GM21717 (cell line): ENCODE measurements at regions not wholly inside any gene's neighbourhood (a gene's known extent, or its start where the extent isn't known, plus 50 kb on each side); places are given as distances from the start of the nearest gene placed in this dataset.
"Not testable (repeated sequence)": the region's sequence is repeated elsewhere in the genome, so short reads cannot be mapped to it uniquely, and the experiment has no call there.

ENCODE experiments used
- ATAC-seq: cut with Tn5 transposase; IDR thresholded peaks from one replicate; pipeline ENCODE4 v1.9.1; 2021; ENCODE audit warnings: mild to moderate bottlenecking, moderate library complexity; ENCODE audit not compliant: unreplicated experiment

DNA sequence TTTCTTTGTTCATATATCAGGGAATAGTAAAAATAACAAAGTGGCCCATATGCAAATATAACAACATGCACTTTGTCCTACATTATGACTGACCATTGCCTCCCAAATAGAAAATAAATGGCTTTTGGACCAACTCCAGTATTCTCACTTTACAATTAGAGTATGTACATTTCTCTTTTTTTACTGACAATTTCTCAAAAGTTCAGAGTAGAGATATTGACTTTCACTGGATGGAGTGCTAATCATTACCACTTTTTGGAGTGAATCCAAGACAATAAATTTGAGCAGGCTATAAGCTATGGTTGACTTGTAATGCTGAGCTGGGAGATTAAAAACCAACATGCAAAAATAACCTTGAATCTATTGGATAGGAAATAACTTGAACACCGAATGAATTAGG is 987.4 kb downstream of the SUCLG1 start:
- ATAC-seq = no peak

DNA sequence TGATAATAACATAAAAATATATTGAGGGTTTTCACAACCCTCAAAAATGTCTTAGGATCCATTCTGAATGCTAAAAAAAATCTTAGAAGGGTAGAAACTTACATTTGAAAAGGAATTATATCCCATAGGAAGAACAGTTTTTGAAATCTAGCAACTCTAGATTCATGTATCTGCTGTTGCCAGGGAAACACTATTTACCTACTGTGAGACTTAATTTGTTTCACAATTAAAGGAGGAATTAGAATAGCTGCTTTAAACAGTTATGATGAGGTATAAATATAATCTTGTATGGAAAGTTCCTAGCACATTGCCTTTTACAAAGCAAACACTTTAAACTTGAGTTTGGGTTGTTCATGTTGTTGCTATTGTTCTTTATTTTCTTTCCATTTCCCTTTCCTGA is 988.2 kb downstream of the SUCLG1 start:
- ATAC-seq = no peak

DNA sequence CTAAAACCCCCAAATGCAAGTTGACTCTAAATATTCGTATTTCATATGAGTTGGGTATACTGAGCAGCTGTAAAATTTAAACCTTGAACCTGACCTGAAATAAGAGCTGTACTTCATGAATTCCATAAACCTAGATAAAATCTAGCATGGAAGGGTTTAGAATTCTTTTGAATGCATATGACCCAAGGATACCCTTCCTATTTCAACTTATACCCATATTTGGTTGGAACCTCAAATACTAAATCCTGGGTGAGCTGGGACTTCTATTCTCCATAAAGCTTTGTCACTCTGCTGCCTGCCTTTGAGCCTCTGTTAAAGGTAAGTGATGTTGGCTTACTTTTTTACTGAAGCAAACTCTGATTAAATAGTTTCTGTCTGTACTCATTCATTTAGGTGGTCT is 994.6 kb downstream of the SUCLG1 start:
- ATAC-seq = no peak

DNA sequence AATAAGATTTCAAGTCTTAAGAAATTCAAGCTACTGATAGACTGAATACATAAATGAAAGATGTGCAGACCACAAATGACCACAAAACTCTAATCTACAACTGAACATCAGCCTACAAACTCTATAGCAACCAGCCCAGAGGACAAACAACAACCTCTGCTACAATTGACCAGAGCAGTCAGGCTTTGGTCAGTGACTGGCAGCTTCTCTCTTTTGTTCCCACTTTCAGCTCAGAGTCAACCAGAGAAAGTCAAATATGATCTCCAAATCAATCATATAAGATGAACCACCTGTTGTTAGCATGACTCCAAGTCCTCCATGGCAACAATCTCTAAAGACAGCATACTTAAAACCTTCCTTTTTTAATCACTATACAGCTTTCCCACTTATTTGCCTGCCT is 996.2 kb downstream of the SUCLG1 start:
- no peak for ATAC-seq

DNA sequence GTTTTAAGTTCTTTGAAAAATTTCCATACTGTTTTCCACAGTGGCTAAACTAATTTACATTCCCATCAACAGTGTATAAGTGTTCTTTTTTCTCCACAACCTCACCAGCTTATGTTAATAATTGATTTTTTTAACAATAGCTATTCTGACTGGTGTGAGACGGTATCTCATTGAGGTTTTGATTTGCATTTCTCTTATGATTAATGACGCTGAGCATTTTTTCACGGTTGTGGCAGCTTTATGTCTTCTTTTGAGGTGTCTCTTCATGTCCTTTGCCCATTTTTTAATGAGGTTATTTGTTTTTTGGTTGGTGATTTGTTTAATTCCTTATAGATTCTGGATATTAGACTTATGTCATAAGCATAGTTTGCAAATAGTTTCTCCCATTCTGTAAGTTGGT is 997.9 kb downstream of the SUCLG1 start:
- no peak for ATAC-seq

DNA sequence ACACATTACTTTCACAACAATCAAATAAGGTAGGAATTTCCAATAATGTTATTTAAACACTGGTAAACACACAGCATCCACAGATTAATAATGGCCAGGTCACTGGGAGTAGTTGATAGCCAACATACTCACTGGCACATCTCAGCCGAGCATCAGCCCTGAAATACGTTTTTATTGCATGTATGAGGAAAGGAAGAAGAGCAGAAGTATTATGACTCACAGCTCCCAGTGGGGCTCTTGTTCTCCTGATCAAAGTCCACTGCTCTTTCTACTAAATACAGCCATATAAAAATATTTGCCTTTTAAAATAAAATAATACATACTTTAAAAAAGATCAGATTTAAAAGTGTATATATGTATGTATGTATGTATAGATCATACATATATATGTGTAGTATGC is 999.6 kb downstream of the SUCLG1 start:
- ATAC-seq = no peak

DNA sequence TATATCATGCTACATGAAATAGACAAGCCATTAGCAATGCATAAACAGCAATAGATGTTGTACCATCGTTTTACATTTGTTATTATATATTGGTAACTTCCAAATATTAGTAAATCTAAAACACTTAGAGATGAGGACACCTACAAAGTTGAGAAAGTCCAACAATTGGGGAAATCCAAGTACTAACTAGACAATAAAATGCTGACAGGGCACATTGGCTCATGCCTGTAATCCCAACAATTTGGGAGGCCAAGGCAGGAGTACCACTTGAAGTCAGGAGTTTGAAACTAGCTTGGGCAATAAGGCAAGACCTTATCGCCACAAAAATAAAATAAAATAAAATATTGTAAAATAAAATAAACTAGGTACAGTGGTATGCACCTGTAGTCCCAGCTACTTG is 1023.1 kb downstream of the SUCLG1 start:
- no peak for ATAC-seq

DNA sequence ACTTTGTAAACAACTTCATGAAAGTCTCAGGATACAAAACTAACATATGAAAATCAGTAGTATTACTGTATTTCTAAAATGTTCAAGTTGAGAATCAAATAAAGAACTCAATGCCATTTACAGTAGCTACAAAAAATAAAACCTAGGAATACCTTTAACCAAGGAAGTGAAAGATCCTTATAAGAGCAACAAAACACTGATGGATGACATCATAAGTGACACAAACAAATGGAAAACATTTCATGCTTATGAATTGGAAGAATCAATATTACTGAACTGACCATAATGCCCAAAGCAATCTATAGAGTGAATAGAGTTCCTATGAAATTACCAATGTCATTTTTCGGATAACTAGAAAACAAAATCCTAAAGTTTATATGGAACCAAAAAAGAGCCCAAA is 1038.1 kb downstream of the SUCLG1 start:
- ATAC-seq = no peak

DNA sequence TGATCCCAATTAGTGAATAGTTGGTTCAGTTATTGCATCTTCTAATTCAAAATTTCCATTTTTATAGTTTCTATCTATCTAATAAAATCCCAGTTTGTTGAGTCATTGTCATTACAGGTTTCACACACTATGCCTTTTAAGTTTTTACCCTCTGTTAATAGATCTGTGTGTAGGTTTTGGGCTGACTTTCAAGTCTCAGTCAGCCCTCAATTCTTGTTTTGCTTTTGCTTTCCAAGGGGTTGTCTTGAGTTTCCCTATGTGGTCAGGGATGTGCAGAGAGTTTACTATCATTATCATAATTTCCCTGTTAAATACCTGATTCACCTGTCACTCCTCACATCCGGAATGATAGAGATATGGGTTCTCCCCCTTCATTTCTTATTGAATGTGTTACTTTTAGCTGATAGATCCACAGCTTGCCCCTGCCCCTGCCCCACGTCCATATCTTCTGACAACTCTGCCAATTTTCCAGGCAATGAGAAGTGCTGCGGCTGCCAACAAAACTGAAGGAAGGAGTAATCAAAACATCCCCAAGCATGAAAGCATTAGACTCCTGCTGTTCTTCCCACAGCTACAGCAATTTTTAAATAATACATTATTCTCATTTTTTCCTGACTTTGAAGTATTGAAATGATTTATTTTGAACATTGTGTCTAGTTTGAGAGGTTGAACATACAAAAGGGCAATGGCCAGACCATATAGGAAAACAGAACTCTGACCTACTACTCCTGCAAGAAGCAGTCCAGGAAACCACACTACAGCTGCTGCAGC is 1064.8 kb downstream of the SUCLG1 start:
- no peak for ATAC-seq

DNA sequence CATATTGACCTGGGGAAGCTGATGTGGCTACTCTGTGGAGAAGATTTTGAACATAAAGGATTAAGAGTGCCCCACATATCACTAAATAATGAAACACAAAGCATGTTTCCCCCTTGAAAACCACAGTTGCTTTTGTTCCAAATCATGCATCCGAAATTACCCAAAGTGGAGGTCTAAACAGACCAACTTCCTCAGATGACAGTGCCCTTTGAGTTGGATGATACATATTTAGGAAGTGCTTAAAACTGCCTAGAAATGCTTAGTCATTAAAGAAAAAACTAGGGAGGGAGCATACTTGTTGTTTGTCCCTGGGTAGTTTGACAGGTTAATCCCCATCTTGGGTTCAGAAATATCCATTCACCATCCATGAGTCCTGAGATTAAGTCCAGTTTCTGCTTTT is 1070.3 kb downstream of the SUCLG1 start:
- ATAC-seq = no peak

DNA sequence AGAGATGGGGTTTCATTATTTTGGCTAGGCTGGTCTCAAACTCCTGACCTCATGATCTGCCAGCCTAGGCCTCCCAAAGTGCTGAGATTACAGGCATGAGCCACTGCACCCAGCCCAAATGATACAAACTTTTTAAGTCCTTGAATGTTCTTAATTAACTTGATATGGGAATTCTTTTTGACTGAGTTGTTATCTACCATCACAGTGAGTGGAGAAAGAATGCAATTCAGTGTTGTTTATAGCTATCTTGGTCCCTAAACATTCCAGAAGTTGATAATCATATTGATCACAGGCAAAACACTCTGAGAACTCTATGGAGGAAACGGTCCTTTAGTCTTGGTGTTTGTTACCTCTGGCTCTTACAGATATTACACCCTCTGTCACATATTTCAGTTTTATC is 1072.5 kb downstream of the SUCLG1 start:
- no peak for ATAC-seq

DNA sequence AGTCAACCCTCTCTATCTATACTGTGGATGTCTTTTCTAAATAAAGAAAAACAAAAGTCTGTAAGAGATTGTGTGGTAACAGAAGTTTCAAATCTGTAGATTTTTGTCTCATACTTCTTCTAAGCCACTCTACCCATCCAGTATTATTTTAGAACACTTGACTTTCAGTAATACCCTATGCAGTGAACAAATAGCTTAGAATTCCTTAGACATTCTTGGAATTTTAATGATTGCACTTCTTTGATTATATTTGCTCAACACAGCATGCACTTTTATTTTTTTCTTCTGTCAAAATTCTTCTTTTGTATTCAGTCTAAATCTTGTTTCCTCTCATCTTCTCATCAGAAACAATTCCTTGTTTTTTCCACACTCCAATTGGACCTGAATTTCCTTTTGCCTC is 1080.2 kb downstream of the SUCLG1 start:
- no peak for ATAC-seq

DNA sequence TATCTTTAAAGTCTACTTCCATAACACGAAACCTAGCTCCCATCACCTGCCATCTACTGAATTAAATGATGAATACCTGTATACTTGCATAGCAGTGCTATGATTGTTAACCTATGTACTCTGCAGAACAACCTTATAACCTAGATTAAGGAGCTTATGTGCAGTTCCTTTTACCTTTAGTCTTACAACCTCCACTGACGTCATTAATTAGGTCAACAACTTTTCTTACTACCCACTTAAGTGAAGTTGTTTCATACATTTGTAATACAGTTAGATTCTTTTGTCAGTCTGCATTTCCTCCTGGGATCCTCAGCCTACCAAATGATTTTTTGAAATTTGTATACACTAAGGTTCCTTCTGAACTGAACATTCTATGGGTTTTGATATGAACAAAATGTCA is 1082.3 kb downstream of the SUCLG1 start:
- ATAC-seq = no peak

DNA sequence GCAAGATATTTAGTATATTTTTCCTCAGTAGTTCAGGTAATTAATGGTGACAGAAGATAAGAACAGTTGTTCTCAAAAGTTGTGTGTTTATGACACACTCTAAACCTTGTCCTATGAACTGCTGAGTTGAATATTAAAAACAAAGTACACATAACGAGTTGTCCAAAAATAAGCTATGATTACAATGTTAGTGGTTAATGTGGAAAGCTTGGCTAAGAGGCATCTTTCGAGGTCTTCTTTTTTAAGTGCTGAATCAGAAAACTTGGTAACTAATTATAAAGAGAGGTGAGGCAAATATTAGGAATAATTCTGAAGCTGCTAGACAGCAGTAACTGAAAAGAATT is 1088.7 kb downstream of the SUCLG1 start:
- no peak for ATAC-seq

DNA sequence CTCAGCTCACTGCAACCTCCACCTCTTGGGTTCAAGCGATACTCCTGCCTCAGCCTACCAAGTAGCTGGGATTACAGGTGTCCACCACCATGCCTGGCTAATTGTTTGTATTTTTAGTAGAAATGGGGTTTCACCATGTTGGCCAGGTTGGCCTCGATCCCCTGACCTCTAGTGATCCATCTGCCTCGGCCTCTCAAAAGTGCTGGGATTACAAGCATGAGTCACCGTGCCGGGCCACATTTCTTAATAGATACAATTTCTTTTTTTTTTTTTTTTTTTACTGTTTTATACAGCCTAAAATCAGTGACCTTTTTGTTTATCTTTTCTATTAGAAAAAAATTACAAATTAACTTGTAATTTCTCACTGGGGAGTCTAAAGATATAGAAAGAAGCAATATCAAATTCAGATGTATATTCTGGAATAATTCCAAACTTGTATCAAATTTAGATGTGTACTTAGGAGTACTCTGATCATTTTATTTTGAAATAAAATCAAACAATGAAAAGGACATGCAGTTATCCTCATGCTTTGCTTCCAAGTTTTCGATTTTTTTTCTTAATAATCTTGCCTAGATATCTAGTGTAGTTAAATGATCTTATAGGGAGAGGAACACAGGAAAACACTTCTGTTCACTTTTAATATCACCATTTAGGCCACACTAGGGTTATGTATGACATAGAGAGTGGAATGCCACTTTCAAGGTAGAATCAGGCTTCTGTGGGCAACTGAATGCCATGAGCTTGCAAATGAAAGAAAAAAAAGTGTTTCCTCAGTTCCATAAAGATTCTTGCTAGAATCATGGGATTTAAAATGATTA is 1089.3 kb downstream of the SUCLG1 start:
- ATAC-seq = no peak

DNA sequence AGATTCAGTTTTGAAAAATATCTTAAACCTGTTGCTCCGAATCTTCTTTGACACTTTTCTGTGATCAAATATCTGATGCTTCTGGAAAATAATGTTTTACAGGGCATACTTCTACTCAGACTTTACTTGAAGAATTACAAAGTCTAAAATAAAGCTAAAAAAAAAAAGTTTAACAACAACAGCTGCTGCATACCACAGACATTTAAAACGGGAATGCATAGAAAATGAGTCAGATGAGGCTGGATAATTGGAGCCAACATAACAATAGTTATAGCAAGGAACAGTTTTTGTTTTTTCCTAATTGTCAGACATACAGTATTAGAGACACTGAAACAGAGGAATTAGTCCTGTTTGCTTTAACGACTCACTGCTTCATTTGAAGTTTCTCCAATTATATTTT is 1090.2 kb downstream of the SUCLG1 start:
- no peak for ATAC-seq

DNA sequence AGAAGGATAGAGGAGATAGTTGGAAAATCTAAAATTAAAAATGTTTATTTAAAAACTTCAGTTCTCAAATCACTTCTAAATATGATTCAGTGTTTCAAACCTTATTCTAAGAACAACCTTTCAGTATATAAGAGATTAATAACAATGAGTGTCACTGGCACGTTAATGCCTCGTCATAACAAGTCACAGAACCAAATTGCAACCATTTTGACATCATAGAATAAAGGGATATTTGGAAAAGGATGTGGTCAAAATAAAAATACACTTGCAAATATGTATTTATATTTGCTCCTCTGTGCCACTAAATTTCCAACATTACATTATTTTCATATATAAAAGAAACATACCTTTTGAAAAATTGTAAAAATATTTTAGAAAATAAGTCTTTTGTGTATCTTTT is 1090.6 kb downstream of the SUCLG1 start:
- ATAC-seq = no peak

DNA sequence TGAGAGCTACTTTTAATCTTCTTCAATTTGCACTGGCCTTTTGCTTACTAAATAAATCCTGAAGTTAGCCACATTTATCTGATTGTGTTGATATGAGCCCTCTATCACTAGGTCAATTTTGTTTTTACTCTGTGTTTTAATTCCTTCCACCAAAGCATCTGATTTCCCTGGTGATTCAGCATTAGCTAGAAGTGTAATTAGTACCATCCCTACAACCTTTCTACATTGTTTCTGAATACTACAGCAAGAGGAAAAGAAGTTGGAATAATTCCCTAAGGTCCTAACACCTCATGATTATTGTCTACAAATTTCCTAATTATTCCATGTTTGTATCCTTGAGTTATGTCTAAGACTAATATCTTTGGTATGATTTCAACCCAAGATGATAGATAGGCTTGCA is 1093.6 kb downstream of the SUCLG1 start:
- ATAC-seq = no peak

DNA sequence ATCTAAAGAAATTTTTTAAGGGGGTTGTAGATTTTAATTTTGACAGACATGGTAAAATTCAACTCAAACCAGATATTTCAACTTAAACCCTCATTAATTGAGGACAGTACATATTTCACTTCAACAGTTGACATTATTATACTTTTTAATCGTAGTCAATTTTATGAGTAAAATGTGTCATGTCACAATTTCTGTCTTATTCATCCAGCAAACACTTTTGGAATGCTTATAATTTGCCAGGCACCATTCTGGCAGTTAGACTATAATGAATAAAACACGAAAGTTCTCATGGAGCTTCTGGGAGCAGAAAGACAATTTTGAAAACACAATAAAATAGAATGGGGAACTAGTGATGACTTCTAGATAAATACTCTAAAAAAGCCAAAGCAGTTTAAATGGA is 1094.8 kb downstream of the SUCLG1 start:
- ATAC-seq = no peak

DNA sequence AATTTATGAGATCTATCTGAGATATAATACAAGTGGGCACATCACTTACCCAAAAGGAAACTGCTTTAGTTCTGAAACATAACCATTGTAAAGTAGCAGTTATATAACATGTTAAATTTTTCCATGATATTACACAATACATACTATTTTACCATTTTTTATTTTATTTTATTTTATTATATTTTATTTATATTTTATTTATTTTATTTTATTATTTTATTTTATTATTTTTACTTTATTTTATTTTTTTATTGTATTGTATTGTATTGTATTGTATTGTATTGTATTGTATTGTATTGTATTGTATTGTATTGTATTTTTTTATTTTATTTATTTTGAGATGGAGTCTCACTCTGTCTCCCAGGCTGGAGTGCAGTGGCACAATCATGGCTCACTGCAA is 1095.9 kb downstream of the SUCLG1 start:
- ATAC-seq = not testable (repeated sequence)

DNA sequence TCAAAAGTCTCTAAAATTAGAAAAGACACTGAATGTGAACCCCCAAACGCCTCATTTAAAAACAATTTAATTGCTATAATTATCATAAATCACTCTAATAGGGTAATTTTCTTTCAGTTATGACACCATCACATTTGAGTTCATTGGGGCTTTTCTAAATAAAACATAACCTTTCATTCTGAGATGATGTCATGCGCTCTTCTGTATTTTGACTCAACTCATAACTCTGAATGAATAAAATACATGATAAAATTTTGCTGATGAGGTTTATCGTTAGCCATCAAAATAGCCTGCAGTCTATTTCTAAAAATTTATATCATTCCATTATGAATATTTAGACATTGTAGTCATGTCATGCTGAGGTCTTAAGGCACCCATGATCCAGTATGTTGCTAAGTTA is 1099.7 kb downstream of the SUCLG1 start:
- ATAC-seq = no peak

DNA sequence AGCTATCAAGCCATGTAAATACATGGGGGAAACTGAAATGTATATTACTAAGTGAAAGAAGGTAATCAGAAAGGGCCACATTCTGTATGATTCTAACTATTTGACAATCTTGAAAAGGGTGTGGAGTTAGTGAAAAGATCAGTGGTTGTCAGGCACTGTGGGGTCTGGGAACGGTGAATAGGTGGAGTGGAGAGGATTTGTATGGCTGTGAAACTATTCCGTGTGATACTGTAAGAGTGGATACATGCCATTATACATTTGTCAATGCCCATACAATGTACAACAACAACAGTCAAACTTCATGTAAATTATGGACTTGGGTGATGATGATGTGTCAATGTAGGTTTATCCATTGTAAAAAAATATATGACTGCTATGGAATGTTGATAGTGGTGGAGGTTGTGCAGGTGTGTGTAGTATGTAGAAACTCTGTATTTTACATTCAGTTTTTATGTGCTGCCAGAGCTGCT is 1116.2 kb downstream of the SUCLG1 start:
- ATAC-seq = no peak
